Mucosa of gallbladder (tissue), 1 donor: ENCODE measurements at regions not wholly inside any gene's neighbourhood (a gene's known extent, or its start where the extent isn't known, plus 50 kb on each side); places are given as distances from the start of the nearest gene placed in this dataset.
"Not testable (repeated sequence)": the region's sequence is repeated elsewhere in the genome, so short reads cannot be mapped to it uniquely, and the experiment has no call there.

Experiments
- DNase-seq: peaks from one replicate; pipeline ENCODE4 v3.0.0-alpha.2; 2020; ENCODE audit warnings: low spot score
- donor health status: DM: no; HTN: no; CAD: no.

GRCh38 chr5:167916261-167916691 lies 375.2 kb upstream of the WWC1 start:
- DNase-seq = no peak

GRCh38 chr5:167916706-167917105 lies 374.7 kb upstream of the WWC1 start:
- no peak for DNase-seq

GRCh38 chr5:167918184-167918812 lies 373.1 kb upstream of the WWC1 start:
- DNase-seq = no peak

GRCh38 chr5:167918813-167919483 lies 372.5 kb upstream of the WWC1 start:
- no peak for DNase-seq

GRCh38 chr5:167920589-167920988 lies 370.9 kb upstream of the WWC1 start:
- DNase-seq = no peak

GRCh38 chr5:167921796-167922195 lies 369.6 kb upstream of the WWC1 start:
- no peak for DNase-seq

GRCh38 chr5:167923396-167923795 lies 368.0 kb upstream of the WWC1 start:
- no peak for DNase-seq

GRCh38 chr5:167929841-167930240 lies 361.6 kb upstream of the WWC1 start:
- no peak for DNase-seq

- DNase-seq = peak; percentile 43
Measured at GRCh38 chr5:167934551-167934971, 356.9 kb upstream of the WWC1 start.

GRCh38 chr5:167936022-167936421 lies 355.4 kb upstream of the WWC1 start:
- no peak for DNase-seq

- DNase-seq = no peak
Measured at GRCh38 chr5:167936944-167937634, 354.4 kb upstream of the WWC1 start.

GRCh38 chr5:167937635-167937998 lies 353.8 kb upstream of the WWC1 start:
- DNase-seq = no peak

GRCh38 chr5:167939686-167940085 lies 351.8 kb upstream of the WWC1 start:
- no peak for DNase-seq

GRCh38 chr5:167940911-167941310 lies 350.5 kb upstream of the WWC1 start:
- no peak for DNase-seq

- not testable (repeated sequence) for DNase-seq
Measured at GRCh38 chr5:167941556-167941955, 349.9 kb upstream of the WWC1 start.

GRCh38 chr5:167943343-167943742 lies 348.1 kb upstream of the WWC1 start:
- no peak for DNase-seq

GRCh38 chr5:167944121-167944852 lies 347.2 kb upstream of the WWC1 start:
- DNase-seq = no peak

GRCh38 chr5:167945542-167946384 lies 345.7 kb upstream of the WWC1 start:
- no peak for DNase-seq

- DNase-seq = no peak
Measured at GRCh38 chr5:167947306-167947705, 344.1 kb upstream of the WWC1 start.

- DNase-seq = no peak
Measured at GRCh38 chr5:167948251-167948650, 343.2 kb upstream of the WWC1 start.

GRCh38 chr5:167949435-167949834 lies 342.0 kb upstream of the WWC1 start:
- no peak for DNase-seq
